GM12891 (cell line): ENCODE measurements at regions not wholly inside any gene's neighbourhood (a gene's known extent, or its start where the extent isn't known, plus 50 kb on each side); places are given as distances from the start of the nearest gene placed in this dataset.

Experiments
- DNase-seq: peaks from one replicate; pipeline ENCODE4 v3.0.0; 2011; ENCODE audit warnings: low spot score; ENCODE audit not compliant: insufficient read length
- FAIRE-seq: peaks from 2 replicates; lab custom pipeline; 2011; peaks lifted over from hg19 to GRCh38; lab: Jason Lieb, UNC
- PAX5 ChIP-seq: IDR thresholded peaks from 2 replicates; pipeline ENCODE4 v1.6.1; 2011; ENCODE audit warnings: low read length, moderate library complexity, mild to moderate bottlenecking; ENCODE audit not compliant: insufficient read depth, severe bottlenecking
- POLR2A ChIP-seq: IDR thresholded peaks from 2 replicates; pipeline ENCODE4 v1.6.1; 2011; ENCODE audit warnings: low read depth, low read length, control low read depth
- POLR2AphosphoS5 ChIP-seq: IDR thresholded peaks from 2 replicates; pipeline ENCODE4 v1.6.1; 2011; ENCODE audit warnings: low read depth, low read length, control low read depth
- POU2F2 ChIP-seq: IDR thresholded peaks from 2 replicates; pipeline ENCODE4 v1.6.1; 2011; ENCODE audit warnings: low read depth, mild to moderate bottlenecking, control low read depth, low read length, moderate library complexity
- SPI1 ChIP-seq: IDR thresholded peaks from 2 replicates; pipeline ENCODE4 v1.6.1; 2011; ENCODE audit warnings: low read depth, low read length, control low read depth
- TAF1 ChIP-seq: IDR thresholded peaks from 2 replicates; pipeline ENCODE4 v1.6.1; 2011; ENCODE audit warnings: low read depth, low read length, control low read depth

- TF ChIP-seq TAF1 (no peak), SPI1 (no peak), POU2F2 (no peak), POLR2A (no peak), POLR2AphosphoS5 (no peak), PAX5 (no peak)
- FAIRE-seq (no peak), DNase-seq (no peak)
These were observed 86.1 kb upstream of the BZW1 start for GRCh38 chr2:200725596-200725995.

- FAIRE-seq, result no peak
- TF ChIP-seq POLR2A, result no peak
- no peak for TF ChIP-seq POU2F2
- TF ChIP-seq TAF1, result no peak
These were observed 83.1 kb upstream of the BZW1 start for GRCh38 chr2:200728630-200729029.

DNA sequence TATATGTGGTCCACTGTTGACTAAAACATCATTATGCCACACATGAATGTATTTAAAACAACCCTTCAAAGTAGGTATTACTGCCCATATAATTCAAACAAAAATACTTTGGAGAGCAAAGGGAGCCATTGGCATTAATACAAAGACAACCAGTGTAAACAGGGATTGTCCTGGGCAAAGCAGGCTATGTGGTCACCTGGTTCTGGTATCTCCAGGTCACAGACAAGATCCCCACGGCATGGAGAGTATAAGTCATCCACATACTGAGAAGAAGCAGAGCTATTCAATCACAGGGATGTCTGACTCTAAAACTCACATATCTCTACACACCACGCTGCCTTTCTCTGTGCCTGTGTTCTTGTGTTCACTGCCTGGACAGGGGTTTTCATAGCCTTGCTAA, 81.4 kb upstream of the BZW1 start:
- TF ChIP-seq SPI1, result no peak
- TF ChIP-seq POLR2A, result no peak
- no peak for TF ChIP-seq TAF1
- no peak for TF ChIP-seq POLR2AphosphoS5
- no peak for TF ChIP-seq POU2F2
- TF ChIP-seq PAX5, result no peak
- no peak for DNase-seq
- no peak for FAIRE-seq

More at GRCh38 chr2:200728630-200729029, 83.1 kb upstream of the BZW1 start:
- no peak for DNase-seq

DNA sequence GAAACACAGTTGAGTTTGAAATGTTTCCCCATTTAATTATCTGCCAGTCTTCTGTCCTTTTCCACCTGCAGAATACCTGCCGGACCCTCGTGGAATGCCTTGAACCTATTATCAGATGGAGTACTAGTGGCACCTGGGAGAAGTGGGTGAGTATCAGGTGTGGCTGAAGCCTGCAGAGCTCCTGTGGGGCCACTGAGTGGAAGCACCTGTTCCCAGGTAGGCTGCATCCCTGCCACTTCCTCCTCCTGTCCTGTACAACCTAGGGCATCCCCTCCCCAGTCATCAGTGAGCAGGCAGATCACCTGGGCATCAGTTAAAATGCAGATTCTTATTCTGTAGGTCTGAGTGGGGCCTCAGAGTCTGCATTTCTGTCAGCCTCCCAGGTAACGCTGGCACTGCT, 80.8 kb upstream of the BZW1 start:
- FAIRE-seq, result no peak
- TF ChIP-seq SPI1 (no peak), POU2F2 (no peak), TAF1 (no peak), POLR2A (no peak), PAX5 (no peak), POLR2AphosphoS5 (no peak)

DNA sequence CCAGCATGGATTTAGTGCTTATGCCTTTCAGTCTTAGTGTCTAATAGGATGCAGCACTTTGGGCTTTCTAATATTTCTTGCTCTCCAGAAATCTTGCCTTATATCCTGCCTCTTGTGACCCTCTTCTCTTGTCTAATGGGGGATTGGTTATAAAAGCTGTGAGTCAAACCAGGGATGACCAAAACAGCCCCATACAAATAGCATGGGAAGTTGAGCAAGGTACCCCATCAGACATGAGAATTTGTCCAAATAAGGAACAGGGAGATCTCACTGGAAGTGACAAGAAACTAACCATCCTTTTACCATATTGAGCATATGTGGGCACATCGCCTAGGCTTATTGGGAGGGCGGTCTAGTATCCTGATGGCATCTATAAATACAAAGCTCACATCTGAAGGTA, 78.8 kb upstream of the BZW1 start:
- TF ChIP-seq POLR2AphosphoS5 (no peak), POU2F2 (no peak), SPI1 (no peak), POLR2A (no peak), PAX5 (no peak)
- DNase-seq (no peak), FAIRE-seq (no peak)

More for the DNA sequence above, 80.8 kb upstream of the BZW1 start:
- no peak for DNase-seq

- FAIRE-seq (no peak), DNase-seq (no peak)
- TF ChIP-seq TAF1 (no peak), POLR2AphosphoS5 (no peak), SPI1 (no peak), POLR2A (no peak), PAX5 (no peak), POU2F2 (no peak)
These were observed 78.0 kb upstream of the BZW1 start for GRCh38 chr2:200733713-200734198.

GRCh38 chr2:200735061-200735460, 76.6 kb upstream of the BZW1 start:
- DNase-seq (no peak), FAIRE-seq (no peak)
- no peak for TF ChIP-seq POLR2AphosphoS5
- no peak for TF ChIP-seq TAF1
- no peak for TF ChIP-seq PAX5
- TF ChIP-seq POLR2A, result no peak
- TF ChIP-seq SPI1, result no peak
- TF ChIP-seq POU2F2, result no peak

DNA sequence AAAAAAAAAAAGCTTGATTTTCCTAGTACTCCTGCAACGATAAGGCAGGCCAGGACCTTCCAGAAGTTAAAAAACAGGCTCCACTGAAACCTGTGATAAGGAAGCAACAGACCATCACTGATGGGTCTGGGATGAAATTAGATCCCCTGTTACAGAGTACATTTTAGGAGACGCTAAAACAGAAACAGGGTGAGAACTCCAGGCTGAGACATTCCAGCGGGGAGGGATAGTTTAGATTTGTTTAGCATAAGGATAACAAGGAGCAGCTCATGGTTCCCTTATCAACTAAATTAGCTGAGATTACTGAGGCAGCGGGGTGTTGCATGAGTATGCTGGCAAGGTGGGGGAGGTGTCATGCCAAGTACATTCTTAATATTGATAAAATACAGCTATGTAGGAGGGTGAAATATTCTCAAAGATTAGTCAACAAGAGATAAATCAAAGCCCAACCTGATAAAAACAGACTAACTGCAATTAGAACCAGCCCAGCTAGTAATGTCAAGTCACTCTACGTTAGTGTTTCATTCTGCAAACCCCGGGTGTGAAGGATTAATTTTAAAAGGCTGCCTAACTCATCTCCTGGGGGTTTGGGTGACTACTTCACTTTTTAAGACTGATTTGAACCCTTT, 75.0 kb upstream of the BZW1 start:
- FAIRE-seq (no peak), DNase-seq (no peak)
- no peak for TF ChIP-seq SPI1

GRCh38 chr2:200737585-200737984, 74.1 kb upstream of the BZW1 start:
- TF ChIP-seq SPI1 (no peak), POU2F2 (no peak), TAF1 (no peak), POLR2A (no peak), POLR2AphosphoS5 (no peak), PAX5 (no peak)
- FAIRE-seq (no peak), DNase-seq (no peak)

DNA sequence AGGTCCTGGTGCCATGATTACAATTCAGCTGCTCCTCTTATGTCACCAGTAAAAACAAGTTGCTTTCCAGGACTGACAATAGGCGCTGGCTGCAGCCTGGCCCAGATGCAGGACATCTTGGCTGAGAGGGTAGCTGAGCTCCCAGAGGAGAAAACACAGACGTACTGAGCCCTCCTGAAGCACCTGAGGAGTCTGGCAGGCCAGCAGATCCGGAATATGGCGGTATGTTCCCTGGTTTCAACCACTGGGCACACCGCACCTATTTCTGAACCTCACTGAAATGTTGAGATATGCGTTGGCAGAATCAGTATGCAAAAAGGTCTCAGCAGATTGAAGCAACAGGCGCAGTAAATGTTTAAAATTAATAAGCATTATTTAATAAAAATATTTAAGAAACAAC, 73.1 kb upstream of the BZW1 start:
- DNase-seq, result no peak
- TF ChIP-seq POLR2AphosphoS5, result no peak
- TF ChIP-seq TAF1, result no peak
- TF ChIP-seq PAX5, result no peak
- FAIRE-seq, result no peak

GRCh38 chr2:200740907-200741306, 70.8 kb upstream of the BZW1 start:
- FAIRE-seq (no peak), DNase-seq (no peak)

More at GRCh38 chr2:200740907-200741306, 70.8 kb upstream of the BZW1 start:
- TF ChIP-seq PAX5, result no peak
- TF ChIP-seq POU2F2, result no peak
- no peak for TF ChIP-seq POLR2AphosphoS5
- TF ChIP-seq SPI1, result no peak
